Endothelial cell of umbilical vein (primary cell): ENCODE measurements at regions not wholly inside any gene's neighbourhood (a gene's known extent, or its start where the extent isn't known, plus 50 kb on each side); places are given as distances from the start of the nearest gene placed in this dataset.

ENCODE experiments used
- BruUV-seq: library from RNA; stranded (reverse); fragments of 400-500 nt; replicated peaks from 2 replicates; lab custom pipeline; 2021; lab: Mats Ljungman, UMichigan
- CTCF ChIA-PET: fragments of 300-600, 350-600 bp; sonication (Branson Sonifier 250); formaldehyde crosslinking; loops from one replicate; lab custom pipeline; 2021; ENCODE audit warnings: antibody characterized with exemption, inconsistent platforms; lab: Charles Lee
- POLR2A ChIA-PET: fragments of 300-600, 350-600 bp; sonication (Branson Sonifier 250); formaldehyde crosslinking; loops from one replicate; lab custom pipeline; 2021; ENCODE audit warnings: antibody characterized with exemption, inconsistent platforms; lab: Charles Lee
- DNase-seq: peaks from one replicate; pipeline ENCODE4 v3.0.0-alpha.2; 2011; ENCODE audit warnings: low read depth, low spot score
- FAIRE-seq: peaks from 2 replicates; lab custom pipeline; 2011; peaks lifted over from hg19 to GRCh38; lab: Jason Lieb, UNC
- H2AFZ ChIP-seq: 2 replicates; pipeline ENCODE4 v1.6.0; 2012; ENCODE audit warnings: low read depth, low read length, control low read depth, inconsistent platforms
- H3K27ac ChIP-seq: 2 replicates; pipeline ENCODE4 v1.5.1; 2011; ENCODE audit warnings: low read depth, mild to moderate bottlenecking, control low read depth, low read length, moderate library complexity; ENCODE audit not compliant: insufficient read depth
- H3K27me3 ChIP-seq, 2 experiments: 2 replicates each; pipeline versions ENCODE4 v1.6.0 to v1.6.1; 2011; ENCODE audit warnings: low read length in 2 of 2, mixed read lengths in 1 of 2; ENCODE audit not compliant: control insufficient read depth in 2 of 2, insufficient read depth in 2 of 2
- H3K36me3 ChIP-seq, 2 experiments: 2 replicates in 1 of 2; 3 replicates in 1 of 2; pipeline ENCODE4 v1.5.1; 2011; ENCODE audit warnings: low read length in 2 of 2, mild to moderate bottlenecking in 1 of 2, moderate library complexity in 1 of 2; ENCODE audit not compliant: control insufficient read depth in 2 of 2, insufficient read depth in 2 of 2; ENCODE audit errors: extremely low read depth in 1 of 2
- H3K4me1 ChIP-seq: 3 replicates; pipeline ENCODE4 v1.5.1; 2011; ENCODE audit warnings: mild to moderate bottlenecking, low read length; ENCODE audit not compliant: control insufficient read depth, insufficient read depth; ENCODE audit errors: extremely low read depth
- H3K4me2 ChIP-seq: 2 replicates; pipeline ENCODE4 v1.6.1; 2011; ENCODE audit warnings: low read length, control low read depth, mixed read lengths; ENCODE audit not compliant: insufficient read depth
- H3K4me3 ChIP-seq, 3 experiments: fragments of 200-600 bp in 1 of 3; sonication (generic), shearing (Covaris generic) in 1 of 3; replicated peaks in 1 of 3; 2 replicates each; pipeline ENCODE4 v1.5.1; 2011 to 2016; ENCODE audit warnings: control low read depth in 3 of 3, low read length in 3 of 3, mild to moderate bottlenecking in 2 of 3, inconsistent platforms in 1 of 3, low read depth in 1 of 3, moderate library complexity in 1 of 3; ENCODE audit not compliant: insufficient read depth in 1 of 3
- H3K79me2 ChIP-seq: 2 replicates; pipeline ENCODE4 v1.6.0; 2012; ENCODE audit warnings: low read length, inconsistent platforms; ENCODE audit not compliant: control insufficient read depth, insufficient read depth
- H3K9ac ChIP-seq: replicated peaks from 2 replicates; pipeline ENCODE3; 2011; ENCODE audit warnings: low read length, control low read depth; ENCODE audit not compliant: insufficient read depth; ENCODE audit errors: extremely low read depth
- H3K9me1 ChIP-seq: replicated peaks from 3 replicates; pipeline ENCODE4 v1.6.0; 2011; ENCODE audit warnings: mild to moderate bottlenecking, low read length; ENCODE audit not compliant: control insufficient read depth, insufficient read depth; ENCODE audit errors: extremely low read depth
- H3K9me3 ChIP-seq: replicated peaks from 2 replicates; pipeline ENCODE4 v1.5.1; 2012; ENCODE audit warnings: low read length, inconsistent platforms; ENCODE audit not compliant: control insufficient read depth, insufficient read depth
- H4K20me1 ChIP-seq: replicated peaks from 2 replicates; pipeline ENCODE3; 2011; ENCODE audit warnings: mild to moderate bottlenecking, low read length; ENCODE audit not compliant: control insufficient read depth, insufficient read depth; ENCODE audit errors: extremely low read depth
- EZH2 ChIP-seq: IDR thresholded peaks from 2 replicates; pipeline ENCODE4 v1.6.1; 2012; ENCODE audit warnings: borderline replicate concordance, low read depth, mild to moderate bottlenecking, moderate library complexity, low read length, inconsistent platforms; ENCODE audit not compliant: severe bottlenecking
- FOS ChIP-seq: IDR thresholded peaks from 2 replicates; pipeline ENCODE4 v1.6.1; 2011; ENCODE audit warnings: mild to moderate bottlenecking, low read length, moderate library complexity, borderline replicate concordance; ENCODE audit not compliant: insufficient read depth
- GATA2 ChIP-seq: IDR thresholded peaks from 2 replicates; pipeline ENCODE4 v1.7.0; 2011; ENCODE audit warnings: low read depth, mild to moderate bottlenecking, moderate library complexity, mixed read lengths, low read length; ENCODE audit not compliant: insufficient read length, insufficient read depth
- JUN ChIP-seq: IDR thresholded peaks from 2 replicates; pipeline ENCODE4 v1.6.1; 2011; ENCODE audit warnings: borderline replicate concordance, low read depth; ENCODE audit not compliant: insufficient read length, insufficient read depth
- MYC ChIP-seq: IDR thresholded peaks from one replicate; pipeline ENCODE4 v1.6.1; 2011; ENCODE audit warnings: mild to moderate bottlenecking, low read depth, low read length
- POLR2A ChIP-seq: IDR thresholded peaks from 2 replicates; pipeline ENCODE4 v1.6.1; 2012; ENCODE audit warnings: low read depth, mild to moderate bottlenecking, control low read depth, low read length
- POLR2AphosphoS5 ChIP-seq: IDR thresholded peaks from 2 replicates; pipeline ENCODE4 v1.6.1; 2012; ENCODE audit warnings: low read depth, mild to moderate bottlenecking, control low read depth, low read length, moderate library complexity; ENCODE audit not compliant: insufficient read depth
- dilution Hi-C: fragments of 300-500 bp; cut with MboI; formaldehyde crosslinking; loops from one replicate; pipeline ENCODE4 v1.15.0; 2019; ENCODE audit warnings: low sequenced_read_pairs; ENCODE audit not compliant: extremely low pct_ligation_motif_present
- intact Hi-C: fragments of 100-400 bp; cut with micrococcal nuclease; formaldehyde crosslinking; loops from one replicate; pipeline ENCODE4 v1.10.0; 2022
- TF ChIP-seq, protein P1 (sequence below): IDR thresholded peaks from 2 replicates; pipeline ENCODE4 v1.6.1; 2011; ENCODE audit not compliant: insufficient read depth, insufficient read length
- TF ChIP-seq, protein P2 (sequence below), 2 donors: IDR thresholded peaks; 1 replicate in 1 of 2; 2 replicates in 1 of 2; pipeline ENCODE4 v1.5.1; 2011; ENCODE audit warnings: low read length in 2 of 2, mild to moderate bottlenecking in 2 of 2, moderate library complexity in 2 of 2, control low read depth in 1 of 2, inconsistent platforms in 1 of 2, low read depth in 1 of 2; ENCODE audit not compliant: insufficient read depth in 1 of 2; ENCODE audit errors: extremely low read depth in 1 of 2

DNA sequence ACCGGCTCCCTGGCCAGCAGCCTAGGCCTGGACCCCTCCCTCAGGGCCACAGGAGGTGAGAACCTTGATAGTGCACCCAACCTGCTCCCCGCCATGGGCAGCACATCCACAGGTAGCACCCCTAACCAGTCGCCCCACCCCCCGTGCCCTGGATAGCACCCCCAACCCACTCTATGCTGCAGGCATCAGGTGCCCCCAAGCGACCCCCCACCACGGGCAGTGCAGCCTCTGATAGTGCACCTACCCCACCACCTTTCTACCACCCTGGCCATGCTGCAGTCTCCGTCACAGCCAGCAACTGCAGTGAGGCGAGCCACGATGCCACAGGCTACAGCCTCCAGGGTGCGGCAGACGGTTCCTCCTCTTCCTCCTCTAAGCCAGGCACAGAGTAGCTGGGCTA, 55.6 kb downstream of the SOWAHC start:
- Histone ChIP-seq H3K9me3 (no peaks in the 10 kb centered on the region), H3K4me1 (no peaks in the 10 kb centered on the region), H4K20me1 (no peaks in the 10 kb centered on the region), H3K9ac (no peak overlapping the region), H2AFZ (no peak overlapping the region), H3K27ac (no peak overlapping the region), H3K9me1 (no peaks in the 10 kb centered on the region), H3K36me3 (no peaks in the 10 kb centered on the region), H3K4me3 (no peak overlapping the region), H3K4me2 (no peak overlapping the region), H3K79me2 (no peaks in the 10 kb centered on the region), H3K27me3 (peaks cover 20 to 32% of the 10 kb centered on the region in 2 experiments)
- no TSS peak for BruUV-seq
- CTCF ChIA-PET, result no interaction called here
- DNase-seq (no peak), FAIRE-seq (no peak)
- dilution Hi-C loops (no loop called here), intact Hi-C loops (no loop called here)
- POLR2A ChIA-PET, result no interaction called here
- TF ChIP-seq, protein P1, sequence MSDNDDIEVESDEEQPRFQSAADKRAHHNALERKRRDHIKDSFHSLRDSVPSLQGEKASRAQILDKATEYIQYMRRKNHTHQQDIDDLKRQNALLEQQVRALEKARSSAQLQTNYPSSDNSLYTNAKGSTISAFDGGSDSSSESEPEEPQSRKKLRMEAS, result no peak
- no peak for TF ChIP-seq GATA2
- no peak for TF ChIP-seq POLR2A
- no peak for TF ChIP-seq FOS
- TF ChIP-seq EZH2, result no peak
- TF ChIP-seq, protein P2, sequence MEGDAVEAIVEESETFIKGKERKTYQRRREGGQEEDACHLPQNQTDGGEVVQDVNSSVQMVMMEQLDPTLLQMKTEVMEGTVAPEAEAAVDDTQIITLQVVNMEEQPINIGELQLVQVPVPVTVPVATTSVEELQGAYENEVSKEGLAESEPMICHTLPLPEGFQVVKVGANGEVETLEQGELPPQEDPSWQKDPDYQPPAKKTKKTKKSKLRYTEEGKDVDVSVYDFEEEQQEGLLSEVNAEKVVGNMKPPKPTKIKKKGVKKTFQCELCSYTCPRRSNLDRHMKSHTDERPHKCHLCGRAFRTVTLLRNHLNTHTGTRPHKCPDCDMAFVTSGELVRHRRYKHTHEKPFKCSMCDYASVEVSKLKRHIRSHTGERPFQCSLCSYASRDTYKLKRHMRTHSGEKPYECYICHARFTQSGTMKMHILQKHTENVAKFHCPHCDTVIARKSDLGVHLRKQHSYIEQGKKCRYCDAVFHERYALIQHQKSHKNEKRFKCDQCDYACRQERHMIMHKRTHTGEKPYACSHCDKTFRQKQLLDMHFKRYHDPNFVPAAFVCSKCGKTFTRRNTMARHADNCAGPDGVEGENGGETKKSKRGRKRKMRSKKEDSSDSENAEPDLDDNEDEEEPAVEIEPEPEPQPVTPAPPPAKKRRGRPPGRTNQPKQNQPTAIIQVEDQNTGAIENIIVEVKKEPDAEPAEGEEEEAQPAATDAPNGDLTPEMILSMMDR (IDR thresholded peaks at IDR 0.05; ENCODE audit: extremely low read depth in 1 of 2, insufficient read depth in 1 of 2, low read depth in 1 of 2, low read length in 2 of 2), result no peak
- TF ChIP-seq JUN, result no peak
- no peak for TF ChIP-seq MYC
- no peak for TF ChIP-seq POLR2AphosphoS5
